ENCODE measurements at regions not wholly inside any gene's neighbourhood (a gene's known extent, or its start where the extent isn't known, plus 50 kb on each side); places are given as distances from the start of the nearest gene placed in this dataset.
A peak's percentile ranks its signal among the peaks of the same experiment; 100 is the strongest.

DNA sequence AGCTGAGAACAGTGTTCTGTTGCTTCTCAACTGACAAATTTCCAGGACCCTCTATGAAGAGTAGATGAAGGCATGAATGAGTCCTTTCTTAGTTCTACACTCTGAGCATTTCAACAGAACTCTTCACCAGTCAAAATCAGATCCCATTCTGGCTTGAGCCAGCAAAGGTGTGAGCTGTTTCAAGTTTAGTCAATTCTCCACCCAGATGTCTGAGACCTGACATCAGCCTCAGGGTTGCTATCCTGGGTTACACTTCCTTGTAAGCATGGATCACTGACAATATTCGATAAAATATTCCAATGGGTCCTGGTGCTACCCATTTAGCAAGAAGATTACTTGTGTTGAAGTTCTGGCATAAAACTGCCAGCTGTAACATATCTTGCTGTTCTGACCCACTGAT is 97.6 kb upstream of the PPP2R3A start:
- no peak for DNase-seq (ENCODE audit: low spot score)

DNA sequence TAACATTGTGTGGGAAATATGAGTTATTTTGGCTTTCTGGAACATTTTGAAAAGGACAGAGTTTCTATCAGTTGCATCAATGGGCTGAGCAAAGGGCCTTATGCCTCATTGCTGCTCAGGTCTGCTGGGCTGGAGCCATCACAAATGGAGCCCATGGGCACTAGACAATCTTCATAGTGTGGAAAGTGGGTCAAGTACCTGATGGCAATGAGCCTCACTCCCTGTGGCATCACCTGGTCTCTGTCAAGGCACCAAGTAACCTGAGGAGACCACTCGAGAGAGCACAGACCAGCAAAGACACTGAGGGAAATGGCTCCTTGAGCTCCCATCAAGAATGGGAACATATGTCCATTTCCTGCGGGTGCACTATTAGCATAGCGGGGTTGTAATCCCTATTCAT is 96.7 kb upstream of the PPP2R3A start:
- DNase-seq (ENCODE audit: low spot score) = no peak

DNA sequence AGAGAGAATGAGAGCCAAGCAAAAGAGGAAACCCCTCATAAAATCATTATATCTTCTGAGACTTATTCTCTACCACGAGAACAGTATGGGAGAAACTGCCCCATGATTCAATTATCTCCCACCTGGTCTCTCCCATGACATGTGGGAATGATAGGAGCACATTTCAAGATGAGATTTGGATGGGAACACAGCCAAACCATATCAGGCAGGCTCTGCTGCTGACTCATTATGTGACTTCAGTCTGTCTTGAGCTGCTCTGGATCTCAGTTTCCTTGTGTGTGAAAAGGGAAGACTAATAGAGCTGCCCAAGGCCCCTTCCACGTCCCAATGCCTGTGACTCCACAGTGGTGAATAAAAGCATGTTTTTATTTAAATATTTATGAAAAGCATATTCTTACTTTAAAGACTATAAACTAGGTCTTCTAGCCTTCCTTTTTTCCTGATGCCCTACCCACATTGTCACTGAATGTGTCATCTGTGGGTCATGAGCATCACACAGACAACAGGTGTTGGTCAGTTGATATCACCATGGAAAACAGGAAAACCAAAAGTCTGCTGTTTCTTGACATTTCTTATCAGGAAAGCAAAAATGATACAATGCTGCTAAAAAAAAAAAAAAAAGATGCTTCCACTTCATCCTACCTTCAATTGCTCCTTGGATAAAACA is 96.0 kb upstream of the PPP2R3A start:
- DNase-seq (ENCODE audit: low spot score) = no peak

DNA sequence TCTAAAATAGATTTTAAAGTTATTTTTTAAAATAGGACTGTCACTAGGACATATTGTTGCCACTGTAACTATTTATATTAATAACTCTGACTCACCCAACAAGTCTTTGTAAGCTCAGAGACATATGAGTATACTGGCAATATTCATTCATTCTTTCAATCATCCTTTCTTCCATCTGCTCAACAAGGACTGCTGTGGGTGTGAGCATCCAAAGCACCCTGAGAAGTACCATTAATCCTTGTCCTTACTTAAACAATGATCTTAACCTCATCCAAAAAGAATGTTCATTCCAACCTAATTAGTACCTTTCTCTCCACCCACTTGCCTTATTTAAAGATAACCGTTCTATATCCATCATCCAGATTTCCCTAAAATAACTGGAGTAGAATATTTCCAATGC is 94.2 kb upstream of the PPP2R3A start:
- peak; percentile 26 for DNase-seq (ENCODE audit: low spot score)

DNA sequence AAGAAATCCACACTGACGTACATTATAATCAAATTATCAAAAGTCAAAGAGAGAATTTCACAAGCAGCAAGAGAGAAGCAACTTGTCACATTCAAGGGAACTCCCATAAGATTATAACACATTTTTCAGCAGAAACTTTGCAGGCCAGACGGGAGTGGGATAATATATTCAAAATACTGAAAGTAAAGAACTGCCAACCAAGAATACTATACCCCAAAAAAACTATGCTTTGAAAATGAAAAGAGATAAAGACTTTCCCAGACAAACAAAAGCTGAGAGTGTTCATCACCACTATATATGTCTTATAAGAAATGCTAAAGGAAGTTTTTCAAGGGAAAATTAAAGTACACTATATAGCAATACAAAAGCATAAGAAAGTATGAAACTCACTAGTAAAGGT is 91.5 kb upstream of the PPP2R3A start:
- no peak for DNase-seq (ENCODE audit: low spot score)

DNA sequence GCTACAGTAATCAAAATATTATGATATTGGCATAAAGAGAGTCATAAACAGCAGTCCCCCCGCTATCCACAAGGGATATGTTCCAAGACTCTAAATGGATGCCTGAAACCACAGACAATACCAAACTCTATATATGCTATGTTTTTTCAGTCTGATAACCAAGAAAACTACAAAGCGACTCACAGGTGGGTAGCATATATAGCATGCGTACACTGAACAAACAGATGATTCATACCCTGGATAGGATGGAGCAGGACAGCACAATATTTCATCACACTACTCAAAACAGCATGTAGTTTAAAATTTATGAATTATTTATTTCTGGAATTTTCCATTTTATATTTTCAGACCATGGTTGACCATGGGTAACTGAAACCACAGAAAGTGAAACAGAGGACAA is 87.0 kb upstream of the PPP2R3A start:
- no peak for DNase-seq (ENCODE audit: low spot score)

DNA sequence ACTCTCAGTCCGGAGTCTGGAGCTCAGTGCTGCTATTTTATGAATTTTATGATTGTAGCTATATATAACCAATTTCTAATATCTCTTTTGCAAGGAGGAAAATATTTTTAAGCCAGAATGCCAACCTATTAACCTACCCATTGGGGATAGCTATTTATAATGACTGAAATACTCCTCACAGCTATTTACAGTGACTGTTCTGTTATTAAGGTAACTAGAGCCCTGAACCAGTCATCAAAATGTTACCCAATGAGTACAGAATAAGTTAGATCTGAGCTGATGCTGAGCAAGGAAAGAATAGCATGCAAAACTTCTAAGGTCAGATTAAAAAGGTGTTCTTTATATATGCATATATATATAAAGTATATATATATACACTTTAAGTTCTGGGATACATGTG is 79.6 kb upstream of the PPP2R3A start:
- DNase-seq (ENCODE audit: low spot score) = no peak

DNA sequence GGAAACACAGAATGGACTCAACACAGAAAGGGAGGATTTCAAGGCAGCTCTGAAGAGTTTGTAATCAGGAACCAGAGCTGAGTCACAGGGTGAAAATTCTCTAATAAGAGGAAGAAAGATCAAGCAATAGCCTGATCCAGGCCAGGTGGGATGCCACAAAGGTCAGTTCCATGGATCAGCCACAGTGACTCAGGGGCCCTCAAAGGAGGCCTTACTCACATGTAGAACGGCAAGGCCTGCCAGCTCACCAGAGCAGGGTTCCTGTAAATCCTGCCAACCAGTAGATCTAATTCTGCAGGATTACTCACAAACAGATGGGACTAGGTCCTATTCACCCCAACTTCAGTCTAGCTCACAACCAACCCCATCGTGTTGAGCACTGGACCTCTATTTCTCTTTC is 78.3 kb upstream of the PPP2R3A start:
- no peak for DNase-seq (ENCODE audit: low spot score)

DNA sequence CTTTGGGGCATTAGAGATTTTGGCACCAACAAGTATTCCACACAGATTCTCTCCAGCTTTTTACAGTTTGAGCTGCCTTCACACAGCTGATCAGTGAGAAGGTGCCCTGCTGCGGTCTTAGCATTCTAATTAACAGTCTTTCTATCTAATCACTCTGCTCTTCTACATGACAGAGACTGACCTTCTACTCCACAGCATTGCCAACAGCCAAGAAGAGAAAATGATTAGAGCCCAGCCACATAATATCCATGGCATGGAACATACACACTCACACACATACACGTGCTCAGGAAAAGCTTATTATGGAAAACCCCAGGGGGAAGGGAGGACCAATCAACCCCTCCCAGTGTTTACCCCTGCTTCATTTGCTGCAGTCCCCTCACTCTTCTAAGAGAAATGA is 76.1 kb upstream of the PPP2R3A start:
- no peak for DNase-seq (ENCODE audit: low spot score)

DNA sequence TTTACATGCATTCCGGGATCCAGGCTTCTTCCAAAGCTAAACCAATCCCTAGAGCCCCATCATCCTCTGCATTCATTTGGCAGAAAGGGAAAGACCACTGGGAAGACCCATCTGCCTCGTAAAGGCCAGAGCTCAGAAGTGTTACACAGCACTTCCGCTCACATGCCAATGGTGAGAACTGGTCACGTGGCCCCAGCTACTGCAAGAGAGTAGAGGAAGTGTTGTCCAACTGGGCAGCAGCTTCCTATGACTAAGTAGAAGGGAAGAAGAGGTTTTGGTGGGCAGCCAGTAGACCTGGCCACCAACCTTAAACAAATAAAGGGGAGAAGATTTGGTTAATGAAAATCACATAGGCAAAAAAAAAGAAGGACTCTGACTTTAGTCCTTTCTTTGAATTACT is 74.4 kb upstream of the PPP2R3A start:
- DNase-seq (ENCODE audit: low spot score) = no peak

DNA sequence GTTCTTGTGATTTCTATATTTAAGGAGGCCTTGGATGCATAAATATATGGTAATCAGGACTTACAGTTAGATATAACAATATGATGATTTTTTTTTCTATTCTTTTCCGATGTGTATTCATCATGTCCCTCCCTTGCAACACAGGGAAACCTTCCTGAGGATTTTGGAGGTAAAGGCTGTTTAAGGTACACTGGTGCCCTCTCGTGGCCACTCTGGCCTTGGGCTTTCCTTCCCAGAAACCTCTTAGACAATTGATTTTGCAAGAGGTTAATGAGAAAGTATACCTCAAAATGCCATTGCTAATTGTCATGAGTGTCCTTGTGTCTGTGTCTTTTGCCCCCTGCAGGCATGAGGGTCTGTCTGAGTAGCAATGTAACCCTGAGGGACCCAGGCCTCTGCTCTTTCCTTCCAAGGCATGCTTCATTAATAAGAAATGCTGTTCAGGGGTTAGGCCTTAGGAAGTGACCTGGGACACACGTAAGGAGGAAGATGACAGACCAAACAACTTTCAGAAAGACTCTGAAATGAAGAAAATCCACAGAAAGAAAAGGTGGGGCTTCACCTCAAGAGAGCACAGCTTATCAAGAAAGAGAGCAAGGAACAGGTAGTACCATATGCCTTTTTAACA is 70.3 kb upstream of the PPP2R3A start:
- DNase-seq (ENCODE audit: low spot score) = peak; percentile 87

DNA sequence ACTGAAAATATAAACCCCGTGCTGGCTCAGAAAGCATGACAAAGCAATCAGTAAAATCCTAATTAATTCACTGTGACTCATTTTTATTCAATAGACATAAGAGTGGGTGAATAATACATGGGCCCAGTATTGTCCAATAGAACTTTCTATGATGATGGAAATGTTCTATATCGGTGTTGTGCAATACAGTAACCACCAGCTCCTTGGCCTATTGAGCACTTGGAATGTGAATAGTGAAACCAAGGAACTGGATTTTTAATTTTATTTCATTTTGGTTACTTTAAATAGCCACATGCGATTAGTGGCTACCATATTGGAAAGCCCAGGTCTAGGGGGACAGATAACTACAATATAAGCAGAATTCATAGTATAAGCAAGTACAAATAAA is 69.8 kb upstream of the PPP2R3A start:
- DNase-seq (ENCODE audit: low spot score) = no peak

DNA sequence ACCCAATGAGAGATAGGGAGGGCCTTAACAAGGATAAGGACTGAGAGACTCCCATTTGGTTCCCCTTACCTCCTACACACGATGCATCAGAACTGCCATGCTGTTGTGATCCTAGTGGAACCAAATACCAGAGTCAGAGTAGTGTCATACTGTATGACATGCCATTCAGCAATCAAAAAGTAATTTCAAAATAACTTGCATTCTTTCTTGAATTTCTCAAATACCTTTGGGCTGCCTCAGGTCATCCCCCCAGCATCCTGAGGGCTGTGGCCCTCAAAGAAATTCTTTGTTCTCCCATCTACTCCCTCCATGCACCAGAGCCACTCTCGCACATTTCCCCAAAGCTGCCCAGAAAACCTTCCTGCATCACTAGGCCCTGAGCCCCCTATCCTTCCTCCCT is 68.9 kb upstream of the PPP2R3A start:
- DNase-seq (ENCODE audit: low spot score) = no peak

DNA sequence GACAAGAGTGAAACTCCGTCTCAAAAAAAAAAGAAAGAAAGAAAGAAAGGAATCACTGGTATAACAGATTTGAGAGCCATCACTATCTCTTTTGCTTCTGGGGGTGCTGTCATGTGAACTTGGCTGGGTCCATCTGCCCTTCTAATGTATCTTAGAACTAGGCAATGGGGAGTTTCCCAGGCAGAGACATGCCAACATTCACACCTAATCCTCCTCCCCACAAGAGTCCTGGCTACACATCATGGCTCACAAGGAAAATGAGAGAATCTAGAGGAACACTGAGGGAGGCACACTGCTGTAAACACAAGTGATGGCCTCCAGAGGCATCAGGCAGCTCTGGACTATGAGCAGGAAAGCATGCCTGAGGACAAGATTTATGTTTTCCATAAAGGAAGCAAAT is 67.8 kb upstream of the PPP2R3A start:
- DNase-seq (ENCODE audit: low spot score) = no peak

DNA sequence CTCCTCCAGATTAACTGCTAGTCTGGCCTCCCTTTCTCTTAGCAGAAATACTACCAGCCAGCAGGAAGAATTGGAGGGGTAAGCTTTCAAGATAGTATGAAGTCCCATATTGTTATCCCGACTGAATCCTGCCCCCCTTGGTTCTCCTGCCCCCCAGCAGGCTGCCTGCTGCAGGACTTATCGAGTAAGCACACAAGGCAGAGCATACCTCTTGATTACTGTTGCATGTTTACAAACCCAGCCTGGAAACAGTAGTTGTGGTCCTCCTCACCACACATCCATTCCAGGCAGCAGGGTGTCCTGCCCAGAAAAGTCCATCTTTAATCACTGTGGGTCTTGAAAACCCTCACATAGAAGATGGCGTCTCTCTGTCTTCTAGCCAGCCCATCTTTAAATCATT is 66.8 kb upstream of the PPP2R3A start:
- no peak for DNase-seq (ENCODE audit: low spot score)

DNA sequence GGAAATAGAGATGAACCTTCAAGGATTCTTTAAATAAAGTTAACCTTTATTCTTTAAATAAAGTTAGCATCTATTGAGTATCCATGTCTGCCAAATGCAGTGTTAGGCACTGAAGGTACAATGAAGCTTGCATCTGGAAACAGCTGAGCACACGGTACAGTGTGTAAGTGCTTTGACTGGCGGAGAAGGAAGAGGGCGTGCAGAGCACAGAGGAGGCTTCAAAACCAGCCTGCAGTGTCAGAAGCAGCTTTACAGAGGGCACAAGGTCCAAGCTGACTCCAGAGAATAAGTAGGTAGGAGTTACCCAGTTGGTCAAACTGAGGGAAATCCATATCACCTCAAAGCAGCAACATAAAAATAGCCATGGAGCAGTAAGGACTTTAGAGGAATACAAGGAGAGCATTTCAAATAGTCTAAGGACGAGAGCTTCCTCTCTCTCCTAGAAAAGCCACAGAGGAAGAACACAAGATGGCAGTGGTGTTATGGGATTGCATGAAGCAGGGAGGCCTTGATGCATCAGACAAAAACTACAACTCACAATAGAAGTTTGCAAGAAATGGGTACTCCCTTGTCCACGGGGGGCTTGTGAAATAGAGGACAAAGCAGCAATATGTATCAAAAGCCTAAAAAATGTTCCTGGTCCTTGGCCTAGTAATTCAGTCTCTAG is 60.3 kb upstream of the PPP2R3A start:
- DNase-seq (ENCODE audit: low spot score) = peak; percentile 21

DNA sequence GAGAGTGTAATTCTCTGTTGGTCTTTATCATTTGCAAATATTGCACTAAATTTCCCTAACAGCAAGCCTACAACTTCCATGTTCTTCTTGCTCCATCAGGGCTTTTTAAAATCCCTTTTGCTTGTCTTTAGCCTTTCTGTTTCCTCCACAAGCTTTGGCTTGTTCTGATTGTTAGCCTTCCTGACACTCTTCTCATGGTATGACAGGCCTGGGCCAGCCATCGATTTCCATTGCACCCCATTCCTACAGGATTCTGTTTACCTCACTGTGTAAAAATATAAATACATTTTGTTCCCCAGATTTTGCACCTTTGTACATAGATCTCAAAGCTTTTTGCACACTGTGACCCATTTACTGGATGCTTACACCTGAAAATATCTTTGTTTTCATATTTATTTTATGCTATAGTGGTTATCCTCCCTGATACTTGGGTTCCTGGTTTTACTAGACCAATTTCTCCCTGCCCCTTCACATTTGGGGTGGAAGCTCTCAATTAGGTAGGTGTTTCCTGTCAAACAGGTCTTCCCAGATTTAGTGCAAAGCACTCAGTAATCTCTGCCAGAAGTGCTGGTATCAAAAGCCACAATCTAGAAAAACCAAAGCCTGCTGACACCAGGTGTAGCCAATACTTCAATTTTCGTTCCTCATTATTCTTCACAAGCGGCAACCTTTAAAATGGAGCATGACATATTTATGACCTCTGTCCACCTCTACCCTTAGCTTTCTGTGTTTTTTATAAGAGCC is 57.9 kb upstream of the PPP2R3A start:
- no peak for DNase-seq (ENCODE audit: low spot score)

DNA sequence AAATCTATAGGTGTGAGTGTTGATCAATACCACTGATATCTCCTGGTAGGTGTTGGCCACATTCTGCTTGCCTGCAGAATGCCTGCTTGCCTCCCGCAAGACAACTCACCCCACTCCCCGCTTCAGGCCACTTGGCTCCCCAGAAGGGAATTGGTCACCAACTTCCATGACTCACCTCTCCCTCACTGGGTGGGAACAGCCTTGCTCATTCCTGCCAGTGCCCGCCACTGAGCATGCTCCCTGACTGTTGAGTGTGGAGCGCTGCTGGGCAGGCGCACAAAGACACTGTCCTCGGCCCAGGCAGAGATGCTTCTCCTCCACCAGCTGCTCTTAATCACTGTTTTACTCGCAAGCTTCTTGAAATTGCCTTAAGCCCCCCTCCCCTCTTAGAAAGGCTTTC is 57.3 kb upstream of the PPP2R3A start:
- no peak for DNase-seq (ENCODE audit: low spot score)

DNA sequence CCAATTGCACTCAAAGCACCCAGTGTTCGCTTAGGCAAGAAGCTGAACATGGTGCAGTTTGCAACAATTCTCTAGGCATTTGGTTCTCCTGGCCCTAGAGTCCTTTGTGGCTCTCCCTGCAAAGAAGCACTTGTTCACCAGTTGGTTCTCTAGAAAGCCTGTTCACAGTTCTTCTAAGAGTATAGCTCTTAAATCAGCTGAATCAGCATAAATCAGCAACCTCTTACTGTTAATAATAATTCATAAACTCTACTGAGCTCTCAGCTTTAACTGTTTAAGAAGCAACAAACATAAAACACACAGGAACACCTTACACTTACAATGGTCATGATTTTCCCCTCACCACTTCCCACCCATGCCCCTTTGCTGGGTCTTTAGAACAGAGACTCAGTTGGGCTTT is 56.8 kb upstream of the PPP2R3A start:
- DNase-seq (ENCODE audit: low spot score) = no peak

DNA sequence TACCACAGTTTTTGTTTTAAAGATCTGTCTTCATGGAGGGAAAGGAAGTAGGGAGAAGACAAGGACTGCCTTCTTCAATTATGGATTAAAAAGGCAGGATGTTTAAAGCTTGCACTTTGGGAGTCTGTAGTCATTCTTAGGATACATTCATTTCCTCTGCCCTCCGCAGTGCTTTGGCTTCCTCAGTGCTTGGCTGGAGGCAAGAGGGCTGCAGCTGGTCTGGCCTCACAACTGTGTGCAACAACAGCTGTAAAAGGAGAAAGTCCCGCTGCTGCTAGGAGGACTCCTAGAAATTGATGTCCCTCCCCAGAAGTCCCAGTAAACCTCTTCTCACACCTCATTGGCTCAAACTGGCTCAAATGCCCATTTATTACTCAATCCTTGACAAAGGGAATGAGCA is 54.4 kb upstream of the PPP2R3A start:
- DNase-seq (ENCODE audit: low spot score) = no peak

DNA sequence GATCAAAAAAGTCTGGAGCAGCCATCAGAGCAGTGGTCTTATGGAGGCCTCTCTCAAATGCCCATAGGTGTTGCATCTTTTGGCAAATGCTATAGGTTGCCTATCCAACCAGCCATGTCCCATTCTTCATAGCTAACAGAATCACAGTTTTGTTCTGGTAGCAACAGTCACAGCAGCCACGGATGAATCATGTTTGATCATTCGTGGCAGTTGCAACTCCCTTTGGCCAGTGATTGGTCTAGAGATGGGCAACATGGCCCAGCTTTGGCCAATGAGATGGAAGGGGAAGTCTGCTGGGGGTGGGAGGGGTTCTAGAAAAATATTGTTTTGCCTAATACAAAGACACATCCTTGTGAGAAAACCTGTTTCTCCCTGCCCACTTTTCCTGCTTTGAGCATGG is 50.3 kb upstream of the PPP2R3A start:
- DNase-seq (ENCODE audit: low spot score) = no peak

Data from Ammon's horn (tissue), 1 donor.